Suprapubic skin (tissue), 3 donors: ENCODE measurements at regions not wholly inside any gene's neighbourhood (a gene's known extent, or its start where the extent isn't known, plus 50 kb on each side); places are given as distances from the start of the nearest gene placed in this dataset.

Experiments
- CTCF ChIP-seq, 2 donors: fragments of 200-600 bp in 1 of 2; fragments of 450-650 bp in 1 of 2; sonication (generic) in 1 of 2; IDR thresholded peaks; one replicate each; pipeline ENCODE4 v1.5.1; 2016 to 2019; ENCODE audit warnings: antibody characterized with exemption in 2 of 2, mild to moderate bottlenecking in 1 of 2, moderate library complexity in 1 of 2
- POLR2AphosphoS5 ChIP-seq, 3 donors: sonication (generic); formaldehyde crosslinking; IDR thresholded peaks; one replicate each; pipeline ENCODE4 v1.6.1; 2017; ENCODE audit warnings: antibody characterized with exemption in 3 of 3

GRCh38 chr14:49986343-49987014 lies 93.6 kb downstream of the ARF6 start:
- TF ChIP-seq CTCF (IDR thresholded peaks at IDR 0.05) (no peak), POLR2AphosphoS5 (IDR thresholded peaks at IDR 0.05) (no peak)
